ENCODE measurements at regions not wholly inside any gene's neighbourhood (a gene's known extent, or its start where the extent isn't known, plus 50 kb on each side); places are given as distances from the start of the nearest gene placed in this dataset.

DNA sequence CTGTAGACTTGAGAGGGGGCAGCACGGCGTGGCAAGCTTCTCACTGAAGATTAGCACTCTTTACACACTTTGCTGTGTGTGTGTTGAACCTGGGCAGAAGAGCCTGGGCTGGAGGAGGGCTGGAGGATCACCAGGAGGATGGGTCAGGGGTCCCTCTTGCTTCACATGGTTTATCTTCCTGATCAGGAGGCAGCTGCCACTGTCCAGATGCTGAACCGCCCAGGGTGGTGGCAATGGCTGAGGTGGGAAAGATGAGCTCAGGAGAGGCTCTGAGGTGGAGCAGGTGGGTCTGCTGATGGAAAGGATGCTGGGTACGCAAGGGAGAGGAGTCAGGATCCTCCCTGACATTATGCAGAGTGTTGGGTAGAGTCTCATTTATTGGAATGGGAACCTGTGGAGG lies 191.5 kb downstream of the RAMP3 start:
- H3K36me3 ChIP-seq (ENCODE audit: control insufficient read depth in 2 of 2, extremely low read depth in 1 of 2, insufficient read depth in 2 of 2, low read length in 2 of 2): no peaks in the 10 kb centered on the region
- H3K27me3 ChIP-seq (ENCODE audit: control insufficient read depth, extremely low read depth, insufficient read depth, low read length): peaks cover 7% of the 10 kb centered on the region
- no peak overlapping the region for H3K27ac ChIP-seq (ENCODE audit: control insufficient read depth, insufficient read depth, low read length)
- H4K20me1 ChIP-seq (ENCODE audit: control insufficient read depth, extremely low read depth, insufficient read depth, low read length): no peaks in the 10 kb centered on the region
- no peak overlapping the region for H3K4me2 ChIP-seq (ENCODE audit: control insufficient read depth, extremely low read depth, insufficient read depth, low read depth, low read length)
- no peak overlapping the region for H3K4me3 ChIP-seq (ENCODE audit: control insufficient read depth in 2 of 3, extremely low read depth in 1 of 3, insufficient read depth in 2 of 3, low read depth in 1 of 3, low read length in 3 of 3)
- H3K9me1 ChIP-seq (ENCODE audit: control insufficient read depth, extremely low read depth, insufficient read depth, low read length): no peaks in the 10 kb centered on the region
- H3K9me3 ChIP-seq (ENCODE audit: control insufficient read depth, low read depth, low read length): no peaks in the 10 kb centered on the region
- H2AFZ ChIP-seq (ENCODE audit: control insufficient read depth, low read length): no peak overlapping the region
- FAIRE-seq (no peak), DNase-seq (ENCODE audit: low read depth, low spot score) (no peak)
- dilution Hi-C loops (cut with MboI; ENCODE audit: extremely low pct_ligation_motif_present, low sequenced_read_pairs): no loop called here
- H3K9ac ChIP-seq (ENCODE audit: control insufficient read depth, extremely low read depth, insufficient read depth, low read length): no peak overlapping the region
- no peak for TF ChIP-seq EZH2 (IDR thresholded peaks at IDR 0.05; ENCODE audit: low read length)
- TF ChIP-seq, protein P1, sequence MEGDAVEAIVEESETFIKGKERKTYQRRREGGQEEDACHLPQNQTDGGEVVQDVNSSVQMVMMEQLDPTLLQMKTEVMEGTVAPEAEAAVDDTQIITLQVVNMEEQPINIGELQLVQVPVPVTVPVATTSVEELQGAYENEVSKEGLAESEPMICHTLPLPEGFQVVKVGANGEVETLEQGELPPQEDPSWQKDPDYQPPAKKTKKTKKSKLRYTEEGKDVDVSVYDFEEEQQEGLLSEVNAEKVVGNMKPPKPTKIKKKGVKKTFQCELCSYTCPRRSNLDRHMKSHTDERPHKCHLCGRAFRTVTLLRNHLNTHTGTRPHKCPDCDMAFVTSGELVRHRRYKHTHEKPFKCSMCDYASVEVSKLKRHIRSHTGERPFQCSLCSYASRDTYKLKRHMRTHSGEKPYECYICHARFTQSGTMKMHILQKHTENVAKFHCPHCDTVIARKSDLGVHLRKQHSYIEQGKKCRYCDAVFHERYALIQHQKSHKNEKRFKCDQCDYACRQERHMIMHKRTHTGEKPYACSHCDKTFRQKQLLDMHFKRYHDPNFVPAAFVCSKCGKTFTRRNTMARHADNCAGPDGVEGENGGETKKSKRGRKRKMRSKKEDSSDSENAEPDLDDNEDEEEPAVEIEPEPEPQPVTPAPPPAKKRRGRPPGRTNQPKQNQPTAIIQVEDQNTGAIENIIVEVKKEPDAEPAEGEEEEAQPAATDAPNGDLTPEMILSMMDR (optimal IDR thresholded peaks at IDR 0.05 in 1 of 3, IDR thresholded peaks at IDR 0.05 in 1 of 3, conservative IDR thresholded peaks at IDR 0.05 in 1 of 3; ENCODE audit: extremely low read depth in 1 of 3, insufficient read depth in 2 of 3, low read length in 3 of 3): no peak
- no peaks in the 10 kb centered on the region for H3K79me2 ChIP-seq (ENCODE audit: control insufficient read depth, insufficient read depth, low read length)
- peaks cover 3% of the 10 kb centered on the region for H3K4me1 ChIP-seq (ENCODE audit: control insufficient read depth, extremely low read depth, insufficient read depth, low read length)

DNA sequence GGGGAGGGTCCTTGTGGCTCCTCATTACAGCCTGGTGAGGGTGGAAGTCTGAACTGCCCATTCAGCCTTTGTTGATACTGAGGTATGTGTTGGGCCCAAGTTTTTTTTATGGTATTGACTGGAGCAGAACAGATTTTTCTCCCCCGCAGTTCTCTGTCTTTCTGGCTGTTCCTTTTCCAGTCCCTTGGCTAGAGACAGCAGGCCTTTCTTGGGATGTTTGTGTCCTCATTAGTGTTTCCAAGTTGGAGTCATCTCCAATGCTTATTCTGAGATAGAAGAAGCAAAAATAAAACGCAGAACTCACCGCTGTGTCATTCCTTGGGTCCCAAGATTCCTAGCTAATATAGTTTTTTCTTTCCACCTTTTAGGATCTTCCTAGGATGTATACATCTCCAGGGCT lies 193.3 kb downstream of the RAMP3 start:
- dilution Hi-C loops (cut with MboI; ENCODE audit: extremely low pct_ligation_motif_present, low sequenced_read_pairs): no loop called here
- no peak for DNase-seq (ENCODE audit: low read depth, low spot score)
- FAIRE-seq: no peak
- Histone ChIP-seq H3K27me3 (ENCODE audit: control insufficient read depth, extremely low read depth, insufficient read depth, low read length) (peaks cover 6% of the 10 kb centered on the region), H3K36me3 (ENCODE audit: control insufficient read depth in 2 of 2, extremely low read depth in 1 of 2, insufficient read depth in 2 of 2, low read length in 2 of 2) (no peaks in the 10 kb centered on the region), H4K20me1 (ENCODE audit: control insufficient read depth, extremely low read depth, insufficient read depth, low read length) (no peaks in the 10 kb centered on the region), H3K79me2 (ENCODE audit: control insufficient read depth, insufficient read depth, low read length) (no peaks in the 10 kb centered on the region), H3K4me1 (ENCODE audit: control insufficient read depth, extremely low read depth, insufficient read depth, low read length) (peaks cover 3% of the 10 kb centered on the region), H3K9ac (ENCODE audit: control insufficient read depth, extremely low read depth, insufficient read depth, low read length) (no peak overlapping the region), H3K4me2 (ENCODE audit: control insufficient read depth, extremely low read depth, insufficient read depth, low read depth, low read length) (no peak overlapping the region), H3K9me3 (ENCODE audit: control insufficient read depth, low read depth, low read length) (no peaks in the 10 kb centered on the region), H2AFZ (ENCODE audit: control insufficient read depth, low read length) (no peak overlapping the region), H3K27ac (ENCODE audit: control insufficient read depth, insufficient read depth, low read length) (no peak overlapping the region), H3K9me1 (ENCODE audit: control insufficient read depth, extremely low read depth, insufficient read depth, low read length) (no peaks in the 10 kb centered on the region), H3K4me3 (ENCODE audit: control insufficient read depth in 2 of 3, extremely low read depth in 1 of 3, insufficient read depth in 2 of 3, low read depth in 1 of 3, low read length in 3 of 3) (no peak overlapping the region)
- TF ChIP-seq, protein P1 (optimal IDR thresholded peaks at IDR 0.05 in 1 of 3, IDR thresholded peaks at IDR 0.05 in 1 of 3, conservative IDR thresholded peaks at IDR 0.05 in 1 of 3; ENCODE audit: extremely low read depth in 1 of 3, insufficient read depth in 2 of 3, low read length in 3 of 3): no peak
- no peak for TF ChIP-seq EZH2 (IDR thresholded peaks at IDR 0.05; ENCODE audit: low read length)

All from keratinocyte (primary cell).